GM12878 (cell line): ENCODE measurements at regions not wholly inside any gene's neighbourhood (a gene's known extent, or its start where the extent isn't known, plus 50 kb on each side); places are given as distances from the start of the nearest gene placed in this dataset.

Source experiments
- ATF2 ChIP-seq: IDR thresholded peaks from 2 replicates; pipeline ENCODE4 v1.6.1; 2012; ENCODE audit warnings: low read length, inconsistent platforms
- ETV6 ChIP-seq, 2 experiments: fragments of 450-650 bp in 1 of 2; IDR thresholded peaks in 1 of 2; conservative IDR thresholded peaks in 1 of 2; 2 replicates each; pipeline ENCODE4 v1.6.1; 2014; ENCODE audit warnings: antibody characterized with exemption in 1 of 2, borderline replicate concordance in 1 of 2, low read depth in 1 of 2, mild to moderate bottlenecking in 1 of 2, moderate library complexity in 1 of 2
- FOXM1 ChIP-seq: IDR thresholded peaks from 2 replicates; pipeline ENCODE4 v1.6.1; 2012; ENCODE audit warnings: low read depth, mild to moderate bottlenecking, inconsistent platforms, low read length, moderate library complexity
- MEF2B ChIP-seq: fragments of 450-650 bp; IDR thresholded peaks from 2 replicates; pipeline ENCODE4 v1.6.1; 2018; ENCODE audit warnings: mild to moderate bottlenecking, moderate library complexity; ENCODE audit not compliant: partially characterized antibody, poor library complexity, severe bottlenecking
- PKNOX1 ChIP-seq: fragments of 450-650 bp; IDR thresholded peaks from 2 replicates; pipeline ENCODE4 v1.6.1; 2016; ENCODE audit warnings: mild to moderate bottlenecking
- PRDM15 ChIP-seq: fragments of 450-650 bp; formaldehyde crosslinking; IDR thresholded peaks from 2 replicates; pipeline ENCODE4 v1.4.0; 2020; ENCODE audit warnings: mild to moderate bottlenecking, moderate library complexity
- RELB ChIP-seq: fragments of 450-650 bp; IDR thresholded peaks from 2 replicates; pipeline ENCODE4 v1.6.1; 2017; ENCODE audit warnings: low read depth, mild to moderate bottlenecking, moderate library complexity
- RUNX3 ChIP-seq: IDR thresholded peaks from 2 replicates; pipeline ENCODE4 v1.6.1; 2012; ENCODE audit warnings: low read length, inconsistent platforms
- SMARCA5 ChIP-seq: fragments of 450-650 bp; IDR thresholded peaks from 2 replicates; pipeline ENCODE4 v1.6.1; 2017; ENCODE audit warnings: mild to moderate bottlenecking
- SMC3 ChIP-seq: IDR thresholded peaks from 2 replicates; pipeline ENCODE4 v1.6.1; 2011; ENCODE audit warnings: low read length, improper control_type of control experiment, borderline replicate concordance
- SPI1 ChIP-seq: IDR thresholded peaks from 2 replicates; pipeline ENCODE4 v1.6.1; 2011; ENCODE audit warnings: low read depth, mild to moderate bottlenecking, low read length, moderate library complexity, borderline replicate concordance; ENCODE audit not compliant: insufficient read depth
- ZNF687 ChIP-seq: fragments of 450-650 bp; IDR thresholded peaks from 2 replicates; pipeline ENCODE4 v1.6.1; 2017; ENCODE audit warnings: mild to moderate bottlenecking, moderate library complexity

GRCh38 chr11:88435415-88435814 is 97.9 kb upstream of the CTSC start (continued):
- TF ChIP-seq ATF2 = peak; percentile 76; the same call in 1 of the 2 replicates
- peak; percentile 36; the same call in 1 of the 2 replicates for TF ChIP-seq RELB
- TF ChIP-seq PRDM15 (CRISPR knock-in tag) = no peak
- peak in 1 of 2 experiments; percentile 72; a peak in 1 of 4 replicates for TF ChIP-seq ETV6 (conservative IDR thresholded peaks at IDR 0.05 in 1 of 2, IDR thresholded peaks at IDR 0.05 in 1 of 2; ENCODE audit: borderline replicate concordance in 1 of 2, low read depth in 1 of 2)
- TF ChIP-seq SPI1 = peak; percentile 84
- TF ChIP-seq PKNOX1 = peak; percentile 41; the same call in 1 of the 2 replicates
- TF ChIP-seq FOXM1 = peak; percentile 73
- peak; percentile 6; the same call in 1 of the 2 replicates for TF ChIP-seq SMC3
- TF ChIP-seq MEF2B = peak; percentile 53
- peak; percentile 58 for TF ChIP-seq ZNF687
- peak; percentile 13; the same call in 1 of the 2 replicates for TF ChIP-seq RUNX3
- peak; percentile 23; the same call in 1 of the 2 replicates for TF ChIP-seq SMARCA5
